Stimulated activated CD8-positive, alpha-beta memory T cell treated with anti-CD3 and anti-CD28 coated beads, Interleukin-2, amount 100 ng/mL, for 1 hour (primary cell): ENCODE measurements at regions not wholly inside any gene's neighbourhood (a gene's known extent, or its start where the extent isn't known, plus 50 kb on each side); places are given as distances from the start of the nearest gene placed in this dataset.

Experiments used
- DNase-seq, 2 donors: peaks; one replicate each; pipeline ENCODE4 v3.0.0-alpha.2; 2020; ENCODE audit warnings: low read depth in 2 of 2

- no peak for DNase-seq
Observed at GRCh38 chr5:110109667-110110066, 419.9 kb downstream of the MAN2A1 start.

- no peak for DNase-seq
Observed at GRCh38 chr5:110112348-110112747, 422.6 kb downstream of the MAN2A1 start.

- no peak for DNase-seq
Observed at GRCh38 chr5:110115503-110115902, 425.8 kb downstream of the MAN2A1 start.

- DNase-seq = no peak
Observed at GRCh38 chr5:110116539-110116938, 426.8 kb downstream of the MAN2A1 start.

- no peak for DNase-seq
Observed at GRCh38 chr5:110134963-110135935, 445.5 kb downstream of the MAN2A1 start.

- DNase-seq = no peak
Observed at GRCh38 chr5:110150199-110150598, 460.5 kb downstream of the MAN2A1 start.

- no peak for DNase-seq
Observed at GRCh38 chr5:110159202-110159601, 469.5 kb downstream of the MAN2A1 start.

GRCh38 chr5:110161162-110161561 lies 471.4 kb downstream of the MAN2A1 start:
- no peak for DNase-seq

GRCh38 chr5:110165366-110165765 lies 475.6 kb downstream of the MAN2A1 start:
- no peak for DNase-seq

- DNase-seq = no peak
Observed at GRCh38 chr5:110167384-110167783, 477.7 kb downstream of the MAN2A1 start.

- DNase-seq = no peak
Observed at GRCh38 chr5:110169461-110169860, 479.7 kb downstream of the MAN2A1 start.

GRCh38 chr5:110177729-110178128 lies 488.0 kb downstream of the MAN2A1 start:
- DNase-seq = no peak

GRCh38 chr5:110179321-110179720 lies 489.6 kb downstream of the MAN2A1 start:
- no peak for DNase-seq

GRCh38 chr5:110194191-110194590 lies 504.5 kb downstream of the MAN2A1 start:
- no peak for DNase-seq

GRCh38 chr5:110195288-110195687 lies 505.6 kb downstream of the MAN2A1 start:
- no peak for DNase-seq

GRCh38 chr5:110201791-110202190 lies 512.1 kb downstream of the MAN2A1 start:
- DNase-seq = no peak

- DNase-seq = no peak
Observed at GRCh38 chr5:110203661-110204060, 513.9 kb downstream of the MAN2A1 start.

GRCh38 chr5:110209401-110209800 lies 517.1 kb downstream of the TMEM232 start:
- no peak for DNase-seq

GRCh38 chr5:110218981-110219380 lies 507.5 kb downstream of the TMEM232 start:
- DNase-seq = no peak

- no peak for DNase-seq
Observed at GRCh38 chr5:110219769-110220168, 506.7 kb downstream of the TMEM232 start.

- DNase-seq = no peak
Observed at GRCh38 chr5:110221036-110221435, 505.4 kb downstream of the TMEM232 start.

- no peak for DNase-seq
Observed at GRCh38 chr5:110224050-110224449, 502.4 kb downstream of the TMEM232 start.

GRCh38 chr5:110225949-110226348 lies 500.5 kb downstream of the TMEM232 start:
- DNase-seq = no peak

- no peak for DNase-seq
Observed at GRCh38 chr5:110239786-110240185, 486.7 kb downstream of the TMEM232 start.
